Inferior parietal cortex (tissue), 1 donor: ENCODE measurements at regions not wholly inside any gene's neighbourhood (a gene's known extent, or its start where the extent isn't known, plus 50 kb on each side); places are given as distances from the start of the nearest gene placed in this dataset.

ENCODE experiments used
- DNase-seq: peaks from one replicate; pipeline ENCODE4 v3.0.0-alpha.2; 2016; ENCODE audit errors: extremely low spot score

GRCh38 chr2:196587056-196587455 lies 52.5 kb upstream of the CCDC150 start:
- peak; percentile 80 for DNase-seq

DNA sequence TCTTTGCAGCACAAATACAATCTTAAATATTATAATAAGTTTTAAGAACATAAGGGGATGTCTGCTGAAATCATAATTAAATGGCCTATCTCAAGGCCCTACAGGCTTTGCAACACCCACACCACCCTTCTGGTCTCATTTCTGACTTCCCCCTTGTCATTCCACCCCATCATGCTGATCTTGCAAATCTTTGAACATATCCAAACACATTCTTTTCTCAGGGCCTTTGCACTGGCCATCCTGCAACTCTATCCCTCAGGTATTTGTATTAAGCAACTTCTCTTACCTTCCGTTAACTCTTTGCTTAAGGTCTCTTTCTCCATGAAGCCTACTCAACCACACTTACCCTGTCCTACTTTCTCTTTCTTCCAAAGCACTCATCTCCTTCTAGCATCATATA lies 51.8 kb upstream of the CCDC150 start:
- DNase-seq = no peak

GRCh38 chr2:196589419-196589818 lies 50.1 kb upstream of the CCDC150 start:
- no peak for DNase-seq
